GM13976 (cell line): ENCODE measurements at regions not wholly inside any gene's neighbourhood (a gene's known extent, or its start where the extent isn't known, plus 50 kb on each side); places are given as distances from the start of the nearest gene placed in this dataset.
"Not testable (repeated sequence)": the region's sequence is repeated elsewhere in the genome, so short reads cannot be mapped to it uniquely, and the experiment has no call there.

Source experiments
- DNase-seq: peaks from one replicate; pipeline ENCODE4 v3.0.0; 2012; ENCODE audit warnings: low spot score
- in situ Hi-C: fragments of 300-500 bp; cut with MboI; formaldehyde crosslinking; loops from one replicate; pipeline ENCODE4 v1.12.0; 2022; ENCODE audit warnings: low sequenced_read_pairs, mixed read lengths, inconsistent platforms; ENCODE audit not compliant: unreplicated experiment
- TF ChIP-seq, protein P1 (sequence below): IDR thresholded peaks from 2 replicates; pipeline ENCODE4 v1.5.1; 2012; ENCODE audit warnings: borderline replicate concordance, mild to moderate bottlenecking; ENCODE audit not compliant: insufficient read depth; ENCODE audit errors: extremely low read depth, missing control alignments, control extremely low read depth

DNA sequence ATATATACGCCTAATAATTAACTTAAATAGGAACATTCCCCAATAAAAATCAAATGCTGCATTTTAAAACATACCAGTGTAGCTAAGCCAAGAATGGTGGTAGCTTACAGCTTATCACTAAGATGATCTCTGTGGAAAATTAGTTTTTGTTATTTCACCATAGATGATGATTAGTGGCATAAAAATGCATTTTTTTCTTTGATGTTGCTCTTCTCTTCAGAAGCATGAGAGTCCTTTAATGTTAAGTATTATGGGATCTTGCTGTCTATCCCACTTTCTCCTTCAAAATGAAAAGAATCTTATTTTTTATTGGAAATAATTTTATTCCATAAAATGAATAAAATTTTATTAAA, 731.0 kb downstream of the SLITRK1 start:
- TF ChIP-seq, protein P1, sequence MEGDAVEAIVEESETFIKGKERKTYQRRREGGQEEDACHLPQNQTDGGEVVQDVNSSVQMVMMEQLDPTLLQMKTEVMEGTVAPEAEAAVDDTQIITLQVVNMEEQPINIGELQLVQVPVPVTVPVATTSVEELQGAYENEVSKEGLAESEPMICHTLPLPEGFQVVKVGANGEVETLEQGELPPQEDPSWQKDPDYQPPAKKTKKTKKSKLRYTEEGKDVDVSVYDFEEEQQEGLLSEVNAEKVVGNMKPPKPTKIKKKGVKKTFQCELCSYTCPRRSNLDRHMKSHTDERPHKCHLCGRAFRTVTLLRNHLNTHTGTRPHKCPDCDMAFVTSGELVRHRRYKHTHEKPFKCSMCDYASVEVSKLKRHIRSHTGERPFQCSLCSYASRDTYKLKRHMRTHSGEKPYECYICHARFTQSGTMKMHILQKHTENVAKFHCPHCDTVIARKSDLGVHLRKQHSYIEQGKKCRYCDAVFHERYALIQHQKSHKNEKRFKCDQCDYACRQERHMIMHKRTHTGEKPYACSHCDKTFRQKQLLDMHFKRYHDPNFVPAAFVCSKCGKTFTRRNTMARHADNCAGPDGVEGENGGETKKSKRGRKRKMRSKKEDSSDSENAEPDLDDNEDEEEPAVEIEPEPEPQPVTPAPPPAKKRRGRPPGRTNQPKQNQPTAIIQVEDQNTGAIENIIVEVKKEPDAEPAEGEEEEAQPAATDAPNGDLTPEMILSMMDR = no peak
- DNase-seq = no peak
- in situ Hi-C loops = no loop called here

DNA sequence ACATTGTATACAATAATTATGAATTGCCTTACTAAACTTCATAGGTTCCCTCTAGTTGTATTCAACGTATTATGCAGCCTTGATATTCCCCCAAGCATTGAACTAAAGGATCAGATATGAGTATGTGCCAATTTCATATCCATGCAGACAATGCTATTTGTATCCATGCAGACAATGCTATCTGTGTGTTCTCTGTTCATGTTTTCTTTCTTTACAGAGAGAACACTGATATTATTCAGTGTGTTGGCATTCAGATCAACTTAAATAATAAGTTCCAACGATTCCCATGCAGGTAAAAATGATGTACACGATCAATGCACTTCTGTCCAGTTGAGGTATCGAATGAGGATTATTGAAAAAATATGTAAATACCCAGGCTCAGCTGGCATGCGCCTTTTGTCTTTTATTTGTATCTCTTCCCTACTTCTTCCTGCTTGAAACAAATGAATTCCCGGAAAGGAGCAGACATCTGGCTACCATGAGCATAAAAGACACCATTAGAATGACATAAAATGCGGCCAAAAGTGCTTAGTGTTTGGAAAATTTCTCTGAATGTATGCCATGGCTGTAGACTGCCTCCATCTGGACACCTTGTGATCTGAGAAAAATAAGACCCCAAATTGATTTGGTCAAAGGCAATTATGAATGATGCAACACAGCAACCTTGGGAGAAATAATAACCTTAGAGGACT, 731.5 kb downstream of the SLITRK1 start:
- DNase-seq = no peak
- in situ Hi-C loops = no loop called here
- TF ChIP-seq, protein P1 = no peak

DNA sequence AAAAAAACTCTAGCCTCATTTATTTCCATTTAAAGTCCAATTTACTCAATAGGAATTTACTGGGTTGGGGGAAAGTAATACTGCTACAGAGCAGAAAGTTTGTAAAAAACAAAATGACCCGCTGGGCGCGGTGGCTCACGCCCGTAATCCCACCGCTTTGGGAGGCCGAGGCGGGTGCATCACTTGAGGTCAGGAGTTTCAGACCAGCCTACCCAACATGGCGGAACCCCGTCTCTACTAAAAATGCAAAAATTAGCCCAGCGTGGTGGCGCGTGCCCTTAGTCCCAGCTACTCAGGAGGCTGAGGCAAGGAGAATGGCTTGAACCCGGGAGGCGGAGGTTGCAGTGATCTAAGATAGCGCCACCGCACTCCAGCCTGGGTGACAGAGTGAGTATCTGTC, 745.6 kb downstream of the SLITRK1 start:
- TF ChIP-seq, protein P1 = no peak
- no peak for DNase-seq
- in situ Hi-C loops = no loop called here

DNA sequence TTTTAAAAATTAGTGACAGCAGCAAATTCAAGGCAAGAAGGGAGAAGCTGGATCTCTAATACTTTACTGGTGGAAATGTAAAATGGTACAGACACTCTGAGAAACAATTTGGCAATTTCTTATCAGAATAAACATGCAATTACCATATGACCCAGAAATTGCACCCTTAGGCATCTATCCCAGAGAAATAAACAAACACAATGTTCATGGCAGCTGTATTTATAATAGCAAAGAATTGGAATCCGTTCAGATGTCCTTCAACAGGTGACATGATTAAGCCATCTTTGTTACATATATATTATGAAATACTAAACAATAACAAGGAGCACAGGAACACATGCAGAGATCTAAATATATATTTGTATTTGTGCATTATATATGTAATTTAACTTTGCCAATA, 756.5 kb downstream of the SLITRK1 start:
- no peak for DNase-seq
- TF ChIP-seq, protein P1 = no peak
- in situ Hi-C loops = no loop called here

DNA sequence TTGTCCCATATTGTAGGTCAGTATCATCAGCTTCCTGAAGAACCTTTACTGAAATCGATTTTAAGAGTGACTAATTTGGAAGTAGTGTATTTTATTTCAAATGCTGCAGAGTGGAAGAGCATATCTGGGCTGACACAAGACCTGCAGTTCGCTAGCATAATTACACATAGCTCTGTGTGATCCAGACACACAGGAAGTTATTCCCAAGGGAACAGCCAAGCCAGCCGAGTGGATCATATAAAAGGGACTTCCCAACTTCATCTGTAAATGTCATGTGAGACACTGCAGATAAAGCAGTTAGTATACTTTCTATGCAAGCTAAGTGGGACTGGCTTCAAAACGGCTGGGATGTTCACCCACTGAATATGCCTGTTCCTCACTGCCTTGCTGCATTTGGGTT, 760.4 kb downstream of the SLITRK1 start:
- in situ Hi-C loops = no loop called here
- DNase-seq = no peak
- TF ChIP-seq, protein P1 = no peak

DNA sequence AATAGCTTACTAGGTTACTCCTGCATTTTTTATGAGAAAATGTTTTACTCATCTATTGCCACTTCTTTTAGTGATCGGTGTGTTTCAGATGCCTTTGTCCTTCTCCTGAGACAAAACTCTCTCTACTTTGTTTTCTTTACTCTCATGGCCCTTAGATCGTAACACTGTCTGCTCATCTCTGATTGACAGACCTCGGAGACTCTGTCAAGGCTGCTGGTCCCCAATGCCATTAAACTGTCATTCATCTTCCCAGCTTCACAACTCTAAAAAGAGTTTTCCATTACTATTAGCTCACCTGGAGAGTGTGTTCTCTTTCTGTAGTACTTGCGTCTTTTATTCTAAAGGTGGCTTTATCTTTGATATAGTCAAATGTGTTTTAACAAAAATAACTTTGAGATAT, 765.2 kb downstream of the SLITRK1 start:
- DNase-seq = no peak
- in situ Hi-C loops = no loop called here
- TF ChIP-seq, protein P1 = no peak

DNA sequence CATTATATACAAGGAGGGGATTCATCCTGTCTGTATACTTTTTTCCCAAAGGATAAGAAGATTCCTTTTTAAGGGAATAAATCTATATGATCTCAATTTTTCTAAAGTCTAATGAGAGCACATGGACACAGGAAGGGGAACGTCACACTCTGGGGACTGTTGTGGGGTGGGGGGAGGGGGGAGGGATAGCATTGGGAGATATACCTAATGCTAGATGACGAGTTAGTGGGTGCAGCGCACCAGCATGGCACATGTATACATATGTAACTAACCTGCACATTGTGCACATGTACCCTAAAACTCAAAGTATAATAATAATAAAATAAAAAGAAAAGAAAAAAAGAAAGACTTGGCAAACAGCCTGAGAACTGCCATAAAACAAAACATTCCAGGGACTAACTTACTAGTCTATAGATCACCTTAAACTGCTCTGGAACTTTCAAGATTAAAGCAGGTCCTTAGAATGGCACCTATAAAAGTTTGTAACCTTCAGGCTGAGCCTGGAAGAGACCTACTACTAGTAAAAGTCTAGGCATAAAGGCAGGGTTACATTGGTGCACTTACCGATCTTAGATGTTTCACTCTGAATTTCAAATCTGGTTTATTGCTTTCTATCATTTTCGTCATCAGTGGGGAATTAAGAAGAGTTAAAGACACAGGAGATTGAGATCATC, 780.6 kb downstream of the SLITRK1 start:
- DNase-seq, in situ Hi-C loops: not testable (repeated sequence)
